ENCODE measurements at regions not wholly inside any gene's neighbourhood (a gene's known extent, or its start where the extent isn't known, plus 50 kb on each side); places are given as distances from the start of the nearest gene placed in this dataset.
"Not testable (repeated sequence)": the region's sequence is repeated elsewhere in the genome, so short reads cannot be mapped to it uniquely, and the experiment has no call there.

- no peak overlapping the region for H3K27ac ChIP-seq (ENCODE audit: low read length)
- BruUV-seq (replicated peaks): no TSS peak
- ChIA-PET POLR2A (no interaction called here), CTCF (no interaction called here)
- in situ Hi-C loops (cut with HindIII; ENCODE audit: low pct_unique_long_range_greater_than_20kb, low sequenced_read_pairs) (no loop called here), intact Hi-C loops (cut with micrococcal nuclease; ENCODE audit: unreplicated experiment) (no loop called here)
- ATAC-seq (no peak), DNase-seq (ENCODE audit: low read depth, low spot score) (no peak)
- no peaks in the 10 kb centered on the region for H3K9me3 ChIP-seq (ENCODE audit: control insufficient read depth, insufficient read depth, low read depth, low read length)
- TF ChIP-seq SIN3A (IDR thresholded peaks at IDR 0.05; ENCODE audit: borderline replicate concordance, insufficient read depth, low read depth, low read length): no peak
- no peak for TF ChIP-seq REST (IDR thresholded peaks at IDR 0.05; ENCODE audit: insufficient read depth in 1 of 2, low read depth in 2 of 2, low read length in 1 of 2)
- TF ChIP-seq TCF7L2 (IDR thresholded peaks at IDR 0.05; ENCODE audit: low read depth, low read length): no peak
- TF ChIP-seq CTCF (IDR thresholded peaks at IDR 0.05): no peak
- no peak overlapping the region for H3K4me3 ChIP-seq (ENCODE audit: low read depth in 2 of 2, low read length in 2 of 2)
- H3K4me1 ChIP-seq (ENCODE audit: control insufficient read depth, insufficient read depth, low read length): no peaks in the 10 kb centered on the region
- no peaks in the 10 kb centered on the region for H3K36me3 ChIP-seq (ENCODE audit: control insufficient read depth, insufficient read depth, low read length)
- H3K27me3 ChIP-seq (ENCODE audit: control insufficient read depth, insufficient read depth, low read length): no peaks in the 10 kb centered on the region
These were observed 638.2 kb upstream of the LRRTM1 start for GRCh38 chr2:80942766-80943165.

GRCh38 chr2:80938463-80938862 lies 633.9 kb upstream of the LRRTM1 start:
- H3K4me1 ChIP-seq (ENCODE audit: control insufficient read depth, insufficient read depth, low read length): no peaks in the 10 kb centered on the region
- no peaks in the 10 kb centered on the region for H3K36me3 ChIP-seq (ENCODE audit: control insufficient read depth, insufficient read depth, low read length)
- no TSS peak for BruUV-seq (replicated peaks)
- ChIA-PET POLR2A (no interaction called here), CTCF (no interaction called here)
- TF ChIP-seq TCF7L2 (IDR thresholded peaks at IDR 0.05; ENCODE audit: low read depth, low read length): no peak
- no peak for TF ChIP-seq POLR2AphosphoS5 (IDR thresholded peaks at IDR 0.05; ENCODE audit: low read depth, low read length)
- TF ChIP-seq CTCF (IDR thresholded peaks at IDR 0.05): no peak
- no peak for TF ChIP-seq REST (IDR thresholded peaks at IDR 0.05; ENCODE audit: insufficient read depth in 1 of 2, low read depth in 2 of 2, low read length in 1 of 2)
- TF ChIP-seq SIN3A (IDR thresholded peaks at IDR 0.05; ENCODE audit: borderline replicate concordance, insufficient read depth, low read depth, low read length): no peak
- no peak overlapping the region for H3K4me3 ChIP-seq (ENCODE audit: low read depth in 2 of 2, low read length in 2 of 2)
- H3K27ac ChIP-seq (ENCODE audit: low read length): no peak overlapping the region
- intact Hi-C loops (cut with micrococcal nuclease; ENCODE audit: unreplicated experiment): no loop called here
- peaks cover 6% of the 10 kb centered on the region; the same call in 1 of the 2 replicates for H3K9me3 ChIP-seq (ENCODE audit: control insufficient read depth, insufficient read depth, low read depth, low read length)
- in situ Hi-C loops (cut with HindIII; ENCODE audit: low pct_unique_long_range_greater_than_20kb, low sequenced_read_pairs): no loop called here
- no peaks in the 10 kb centered on the region for H3K27me3 ChIP-seq (ENCODE audit: control insufficient read depth, insufficient read depth, low read length)
- no peak for ATAC-seq
- DNase-seq (ENCODE audit: low read depth, low spot score): no peak

- in situ Hi-C loops (cut with HindIII; ENCODE audit: low pct_unique_long_range_greater_than_20kb, low sequenced_read_pairs); H3K36me3 ChIP-seq (ENCODE audit: control insufficient read depth, insufficient read depth, low read length); intact Hi-C loops (cut with micrococcal nuclease; ENCODE audit: unreplicated experiment); H3K27ac ChIP-seq (ENCODE audit: low read length); ATAC-seq; H3K27me3 ChIP-seq (ENCODE audit: control insufficient read depth, insufficient read depth, low read length); DNase-seq (ENCODE audit: low read depth, low spot score); H3K4me3 ChIP-seq (ENCODE audit: low read depth in 2 of 2, low read length in 2 of 2); H3K4me1 ChIP-seq (ENCODE audit: control insufficient read depth, insufficient read depth, low read length); BruUV-seq (replicated peaks); POLR2A ChIA-PET; CTCF ChIA-PET: not testable (repeated sequence)
- H3K9me3 ChIP-seq (ENCODE audit: control insufficient read depth, insufficient read depth, low read depth, low read length): peaks cover 32% of the 10 kb centered on the region
These were observed 627.3 kb upstream of the LRRTM1 start for GRCh38 chr2:80931820-80932219.

Data from Panc1 (cell line).